Activated T-cell treated with anti-CD3 and anti-CD28 coated beads for 1 hour (primary cell): ENCODE measurements at regions not wholly inside any gene's neighbourhood (a gene's known extent, or its start where the extent isn't known, plus 50 kb on each side); places are given as distances from the start of the nearest gene placed in this dataset.
A peak's percentile ranks its signal among the peaks of the same experiment; 100 is the strongest.

ENCODE experiments used
- DNase-seq: peaks from one replicate; pipeline ENCODE4 v3.0.0-alpha.2; 2020; ENCODE audit warnings: low read depth

DNA sequence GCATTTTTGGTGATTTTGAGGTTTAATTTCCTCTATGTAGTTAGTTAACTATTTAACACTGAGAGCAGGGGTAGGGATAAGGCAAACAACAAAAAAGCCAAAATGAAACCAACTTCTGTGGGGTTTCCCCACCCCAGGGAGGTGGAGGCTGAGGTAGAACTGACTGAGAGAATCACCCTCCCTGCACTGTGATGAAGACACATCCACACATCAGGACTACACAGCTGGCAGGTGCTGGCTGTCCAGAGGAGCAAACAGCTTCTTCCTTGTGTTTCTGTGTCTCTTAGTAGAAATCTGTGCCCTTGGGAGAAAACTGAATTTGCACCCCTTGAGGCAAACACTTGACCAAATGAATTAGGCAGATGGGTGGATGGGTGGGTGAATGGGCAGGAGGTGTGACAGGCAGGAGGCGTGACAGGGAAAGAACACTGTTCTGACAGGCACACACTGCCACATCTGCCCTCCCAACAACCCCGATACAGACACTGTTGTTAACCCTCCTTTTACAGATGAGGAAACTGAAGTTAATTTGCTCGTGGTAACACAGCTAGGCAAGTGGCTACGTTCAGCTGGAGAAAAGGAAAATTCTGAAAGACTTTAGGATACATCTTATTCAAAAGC is 62.9 kb upstream of the AMZ2 start:
- peak; percentile 31 for DNase-seq

- DNase-seq = no peak
Observed at GRCh38 chr17:68185820-68186219, 62.0 kb upstream of the AMZ2 start.

DNA sequence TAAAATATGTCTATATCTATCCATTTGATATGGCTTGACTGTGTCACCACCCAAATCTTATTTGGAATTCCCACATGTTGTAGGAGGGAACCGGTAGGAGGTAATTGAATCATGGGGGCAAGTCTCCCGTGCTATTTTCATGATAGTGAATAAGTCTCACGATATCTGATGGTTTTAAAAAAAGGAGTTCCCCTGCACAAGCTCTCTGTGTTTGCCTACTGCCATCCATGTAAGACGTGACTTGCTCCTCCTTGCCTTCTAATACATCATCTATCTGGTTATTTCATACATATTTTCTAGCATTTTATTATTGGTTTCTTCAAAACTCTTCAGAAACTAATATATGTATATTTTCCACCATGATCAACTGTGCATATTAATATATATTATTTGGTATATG is 57.3 kb upstream of the AMZ2 start:
- DNase-seq = no peak

GRCh38 chr17:68195667-68196393 is 52.0 kb upstream of the AMZ2 start:
- DNase-seq = no peak

DNA sequence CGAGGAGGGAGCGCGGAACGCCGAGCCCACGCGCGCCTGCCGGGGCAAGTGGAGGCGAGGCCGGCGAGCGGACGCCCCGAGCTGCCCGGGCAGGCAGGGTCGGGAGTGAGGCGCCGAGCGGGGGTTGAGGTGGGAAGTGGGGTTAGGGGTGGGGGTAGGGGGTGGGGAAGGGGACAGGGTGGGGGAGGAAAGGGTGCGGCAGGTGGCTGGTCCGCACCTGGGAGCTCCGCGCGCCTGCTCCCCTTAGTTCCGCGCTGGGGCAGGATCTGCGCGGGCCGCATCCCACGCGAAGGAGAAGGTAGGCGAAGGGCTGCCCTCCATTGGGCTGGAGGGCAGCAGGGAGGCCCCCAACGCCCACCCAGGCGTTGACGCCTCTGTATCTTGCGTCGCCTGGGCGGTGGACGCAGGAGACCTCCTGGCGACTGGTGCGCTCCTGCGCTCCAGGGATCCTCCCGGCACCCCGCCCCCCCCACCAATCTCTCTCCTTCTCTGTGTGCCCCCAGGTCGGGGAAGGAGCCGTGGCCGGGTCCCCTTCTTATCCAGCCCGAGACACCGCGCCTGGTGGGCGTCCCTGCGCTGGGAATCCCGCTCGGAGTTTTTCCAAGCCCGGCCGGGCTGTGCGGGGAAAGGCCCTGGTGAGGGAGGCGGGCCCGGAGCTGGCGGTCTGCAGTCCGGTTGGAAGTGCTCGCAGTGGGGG is 51.3 kb upstream of the AMZ2 start:
- DNase-seq = no peak

DNA sequence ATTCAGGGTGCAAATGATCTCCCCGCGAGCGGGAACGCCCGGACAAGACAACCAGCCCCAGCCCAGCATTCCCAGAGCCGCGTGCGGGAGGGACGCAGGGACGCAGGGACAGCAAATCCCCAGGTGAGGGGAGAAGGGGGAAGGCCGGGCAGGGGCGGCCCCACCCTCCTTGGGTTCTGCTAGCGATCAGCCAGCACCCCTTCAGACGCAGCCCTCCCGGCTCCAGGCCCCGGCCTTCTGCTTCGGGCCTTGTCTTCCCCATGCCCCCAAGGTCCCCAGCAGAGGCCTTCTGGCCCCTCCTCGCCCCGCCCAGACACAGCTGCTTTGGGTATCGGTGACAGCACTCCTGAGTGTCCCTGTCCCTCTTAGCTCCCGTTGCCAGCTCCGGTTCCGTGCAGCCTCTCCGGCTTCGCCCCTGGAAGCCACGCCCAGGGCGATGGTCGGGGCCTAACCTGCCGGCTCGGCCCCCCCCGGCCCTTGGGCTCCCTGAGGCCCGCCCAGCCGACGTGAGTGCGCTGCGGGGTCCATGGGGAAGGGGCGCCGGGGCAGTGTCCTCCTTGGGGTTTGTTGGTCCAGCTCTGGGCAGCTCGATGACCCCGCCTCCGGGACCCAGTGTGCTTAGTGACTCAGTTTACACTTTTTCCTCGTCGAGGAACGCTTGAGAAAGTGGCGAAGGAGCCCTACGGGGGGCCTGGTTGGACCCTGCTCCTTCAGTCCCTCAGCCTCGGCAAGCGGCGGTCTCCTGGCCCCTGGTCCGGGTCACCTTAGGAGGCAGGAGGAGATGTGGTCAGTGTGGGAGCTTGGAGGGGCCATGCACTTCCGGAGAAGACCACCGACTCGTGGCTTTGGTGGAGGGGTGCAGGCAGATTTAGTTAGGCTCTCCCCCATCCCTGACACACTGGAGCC is 50.5 kb upstream of the AMZ2 start:
- DNase-seq = no peak

DNA sequence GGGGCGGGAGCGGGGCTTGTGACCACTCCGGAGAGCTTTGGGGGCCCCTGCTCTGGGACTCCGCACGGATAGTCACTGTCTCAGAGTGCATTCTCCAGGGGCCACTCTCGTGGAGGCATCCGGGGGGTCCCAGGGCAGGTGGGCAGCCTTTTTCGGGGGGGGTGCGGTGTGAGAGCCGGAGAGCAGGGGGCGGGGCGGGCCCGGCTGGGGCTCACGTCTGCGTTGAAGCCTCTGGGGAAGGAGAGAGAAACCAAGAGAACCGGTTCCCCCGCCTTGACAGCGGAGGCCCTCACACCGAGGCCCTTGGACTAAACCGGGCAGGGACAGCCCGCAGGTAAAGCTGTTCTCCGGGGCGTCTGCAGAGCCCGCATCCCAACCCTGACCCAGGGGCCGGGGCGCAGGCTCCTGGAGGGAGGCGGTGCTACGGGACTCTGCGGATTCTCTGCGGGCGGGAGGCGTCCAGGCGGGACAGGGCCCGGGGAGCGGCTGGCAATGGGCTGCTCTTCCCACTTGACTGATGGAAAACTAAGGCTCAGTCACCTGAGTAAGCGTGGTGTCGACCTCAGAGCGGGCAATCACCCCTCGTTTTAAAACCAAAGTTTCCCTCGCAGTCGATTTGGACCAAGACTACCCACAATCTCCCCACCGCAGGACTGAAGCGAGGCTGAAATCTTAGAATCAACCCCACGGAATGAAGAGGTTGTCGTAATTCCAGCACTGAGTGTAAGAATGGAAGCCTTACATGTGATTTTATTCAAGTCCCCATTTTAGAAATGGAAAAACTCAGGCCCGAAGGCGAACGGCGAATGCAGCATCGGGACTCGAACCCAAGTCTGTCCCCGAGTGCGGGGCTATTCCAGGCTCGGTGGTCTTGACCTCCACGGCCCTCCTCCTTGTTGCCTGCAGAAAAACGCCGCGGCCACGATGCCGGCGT is 49.6 kb upstream of the AMZ2 start:
- DNase-seq = no peak
